KOPT-K1 (cell line): ENCODE measurements at regions not wholly inside any gene's neighbourhood (a gene's known extent, or its start where the extent isn't known, plus 50 kb on each side); places are given as distances from the start of the nearest gene placed in this dataset.
"Not testable (repeated sequence)": the region's sequence is repeated elsewhere in the genome, so short reads cannot be mapped to it uniquely, and the experiment has no call there.

Experiments used
- H3K27ac ChIP-seq: fragments of 200-600 bp; sonication (generic); 2 replicates; pipeline ENCODE4 v1.5.1; 2016; ENCODE audit warnings: antibody characterized with exemption, mild to moderate bottlenecking, low read depth, low read length; ENCODE audit not compliant: poor library complexity, severe bottlenecking
- H3K36me3 ChIP-seq: fragments of 200-600 bp; sonication (generic); 2 replicates; pipeline ENCODE4 v1.5.1; 2017; ENCODE audit warnings: antibody characterized with exemption, mild to moderate bottlenecking, low read length, moderate library complexity; ENCODE audit not compliant: insufficient read depth
- H3K9me3 ChIP-seq: fragments of 200-600 bp; sonication (generic); 2 replicates; pipeline ENCODE4 v1.5.1; 2017; ENCODE audit warnings: antibody characterized with exemption, low read length, mild to moderate bottlenecking; ENCODE audit not compliant: insufficient read depth, poor library complexity, severe bottlenecking

DNA sequence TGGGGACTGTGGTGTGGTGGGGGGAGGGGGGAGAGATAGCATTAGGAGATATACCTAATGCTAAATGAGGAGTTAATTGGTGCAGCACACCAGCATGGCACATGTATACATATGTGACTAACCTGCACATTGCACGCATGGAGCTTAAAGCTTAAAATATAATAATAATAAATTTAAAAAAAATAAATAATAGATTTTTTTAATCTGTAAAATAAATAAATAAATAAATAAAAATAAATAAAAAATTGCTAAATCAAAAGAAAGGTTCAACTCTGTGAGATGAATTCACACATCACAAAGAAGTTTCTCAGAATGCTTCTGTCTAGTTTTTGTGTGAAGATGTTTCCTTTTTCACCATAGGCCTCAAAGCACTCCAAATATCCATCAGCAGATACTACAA lies 1793.7 kb downstream of the UQCRFS1 start:
- not testable (repeated sequence) for H3K36me3 ChIP-seq, H3K9me3 ChIP-seq, H3K27ac ChIP-seq

DNA sequence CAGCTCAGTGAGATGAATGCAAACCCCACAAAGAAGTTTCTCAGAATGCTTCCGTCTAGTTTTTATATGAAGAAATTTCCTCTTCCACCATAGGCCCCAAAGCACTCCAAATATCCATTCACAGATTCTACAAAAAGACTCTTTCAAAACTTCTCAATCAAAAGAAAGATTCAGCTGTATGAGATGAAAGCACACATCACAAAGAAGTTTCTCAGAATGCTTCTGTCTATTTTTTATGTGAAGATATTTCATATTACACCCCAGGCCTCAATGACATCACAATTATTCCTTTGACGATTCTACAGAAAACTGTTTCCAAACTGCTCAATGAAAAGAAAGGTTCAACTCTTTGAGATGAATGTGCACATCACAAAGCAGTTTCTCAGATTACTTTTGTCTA lies 1819.4 kb downstream of the UQCRFS1 start:
- H3K36me3 ChIP-seq = no peaks in the 10 kb centered on the region
- H3K27ac ChIP-seq = no peak overlapping the region
- peaks cover 8% of the 10 kb centered on the region for H3K9me3 ChIP-seq

DNA sequence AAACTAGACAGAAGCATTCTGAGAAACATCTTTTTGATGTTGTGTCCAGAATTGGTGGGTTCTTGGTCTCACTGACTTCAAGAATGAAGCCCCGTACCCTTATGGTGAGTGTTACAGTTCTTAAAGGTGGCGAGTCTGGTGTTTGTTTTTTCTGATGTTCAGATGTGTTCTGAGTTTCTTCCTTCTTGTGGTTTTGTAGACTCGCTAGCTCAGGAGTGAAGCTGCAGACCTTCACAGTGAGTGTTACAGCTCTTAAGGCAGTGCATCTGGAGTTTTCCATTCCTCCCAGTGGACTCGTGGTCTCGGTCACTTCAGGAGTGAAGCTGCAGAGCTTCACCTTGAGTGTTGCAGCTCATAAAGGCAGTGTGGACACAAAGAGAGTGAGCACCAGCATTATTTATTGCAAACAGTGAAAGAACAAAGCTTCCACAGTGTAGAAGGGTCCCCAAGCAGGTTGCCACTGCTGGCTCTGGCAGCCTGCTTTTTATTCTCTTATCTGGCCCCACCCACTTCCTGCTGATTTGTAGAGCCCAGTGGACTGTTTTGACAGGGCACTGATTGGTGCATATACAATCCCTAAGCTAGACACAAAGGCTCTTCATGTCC lies 1820.8 kb downstream of the UQCRFS1 start:
- Histone ChIP-seq H3K27ac (no peak overlapping the region), H3K9me3 (peaks cover 17% of the 10 kb centered on the region), H3K36me3 (no peaks in the 10 kb centered on the region)

- H3K9me3 ChIP-seq = peaks cover 13% of the 10 kb centered on the region
- H3K36me3 ChIP-seq, H3K27ac ChIP-seq: not testable (repeated sequence)
These were observed 1833.6 kb downstream of the UQCRFS1 start for GRCh38 chr19:27379306-27379705.

- H3K36me3 ChIP-seq, H3K27ac ChIP-seq: not testable (repeated sequence)
- peaks cover 29% of the 10 kb centered on the region for H3K9me3 ChIP-seq
These were observed 1843.3 kb downstream of the UQCRFS1 start for GRCh38 chr19:27369603-27370002.

DNA sequence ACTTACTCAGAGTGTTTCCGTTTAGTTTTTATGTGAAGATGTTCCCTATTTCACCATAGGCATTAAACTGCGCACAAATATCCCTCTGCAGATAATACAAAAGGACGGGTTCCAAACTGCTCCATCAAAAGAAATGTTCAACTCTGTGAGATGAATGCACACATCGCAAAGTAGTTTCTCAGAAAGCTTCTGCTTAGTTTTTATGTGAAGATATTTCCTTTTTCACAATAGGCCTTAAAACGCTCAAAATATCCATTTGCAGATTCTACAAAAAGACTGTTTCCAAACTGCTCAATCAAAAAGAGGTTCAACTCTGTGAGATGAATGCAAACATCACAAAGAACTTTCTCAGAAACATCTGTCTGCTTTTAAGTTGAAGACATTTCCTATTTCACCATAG lies 1850.5 kb downstream of the UQCRFS1 start:
- not testable (repeated sequence) for H3K36me3 ChIP-seq, H3K27ac ChIP-seq
- H3K9me3 ChIP-seq = peaks cover 47% of the 10 kb centered on the region

DNA sequence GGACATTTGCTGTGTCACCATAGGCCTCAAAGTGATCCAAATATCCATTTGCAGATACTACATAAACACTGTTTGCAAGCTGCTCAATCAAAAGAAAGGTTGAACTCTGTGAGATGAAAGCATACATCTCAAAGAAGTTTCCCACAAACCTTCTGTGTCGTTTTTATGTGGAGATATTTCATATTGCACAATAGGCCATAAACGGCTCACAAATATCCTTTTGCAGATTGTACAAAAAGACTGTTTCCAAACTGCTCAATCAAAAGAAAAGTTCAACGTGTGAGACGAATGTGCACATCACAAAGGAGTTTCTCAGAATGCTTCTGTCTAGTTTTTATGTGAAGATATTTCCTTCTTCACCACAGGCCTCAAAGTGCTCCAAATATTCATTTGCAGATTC lies 1857.4 kb downstream of the UQCRFS1 start:
- H3K27ac ChIP-seq, H3K36me3 ChIP-seq: not testable (repeated sequence)
- peaks cover 57% of the 10 kb centered on the region for H3K9me3 ChIP-seq
